GM21737 (cell line): ENCODE measurements at regions not wholly inside any gene's neighbourhood (a gene's known extent, or its start where the extent isn't known, plus 50 kb on each side); places are given as distances from the start of the nearest gene placed in this dataset.
"Not testable (repeated sequence)": the region's sequence is repeated elsewhere in the genome, so short reads cannot be mapped to it uniquely, and the experiment has no call there.

Source experiments
- ATAC-seq: cut with Tn5 transposase; IDR thresholded peaks from one replicate; pipeline ENCODE4 v1.9.1; 2021; ENCODE audit warnings: mild to moderate bottlenecking, moderate library complexity; ENCODE audit not compliant: unreplicated experiment

- no peak for ATAC-seq
Measured at GRCh38 chr15:26132811-26133210, 269.7 kb upstream of the ATP10A start.

GRCh38 chr15:26129852-26130251 lies 266.7 kb upstream of the ATP10A start:
- ATAC-seq, result no peak

GRCh38 chr15:26128611-26129140 lies 265.5 kb upstream of the ATP10A start:
- ATAC-seq, result no peak

GRCh38 chr15:26126819-26127387 lies 263.8 kb upstream of the ATP10A start:
- ATAC-seq, result no peak

DNA sequence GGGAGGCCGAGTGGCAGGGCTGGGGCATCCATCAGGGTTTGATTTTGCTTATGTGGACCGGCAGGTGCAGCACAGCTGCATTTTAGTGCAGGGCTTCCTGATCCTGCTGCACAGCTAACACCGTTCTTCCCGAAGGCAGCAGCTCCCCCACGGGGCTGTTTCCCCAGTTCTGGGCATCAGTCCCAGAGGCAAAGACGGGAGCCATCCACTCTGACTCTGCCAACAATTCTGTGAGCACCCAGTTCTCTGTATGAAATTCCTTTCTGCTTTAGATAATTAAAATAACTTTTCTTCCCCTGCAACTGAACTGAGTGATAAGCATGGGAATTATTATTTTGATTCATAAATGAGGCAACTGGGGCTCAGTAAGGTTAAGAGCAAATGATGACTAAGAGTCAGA lies 262.9 kb upstream of the ATP10A start:
- no peak for ATAC-seq

- no peak for ATAC-seq
Measured at GRCh38 chr15:26125664-26126063, 262.5 kb upstream of the ATP10A start.

DNA sequence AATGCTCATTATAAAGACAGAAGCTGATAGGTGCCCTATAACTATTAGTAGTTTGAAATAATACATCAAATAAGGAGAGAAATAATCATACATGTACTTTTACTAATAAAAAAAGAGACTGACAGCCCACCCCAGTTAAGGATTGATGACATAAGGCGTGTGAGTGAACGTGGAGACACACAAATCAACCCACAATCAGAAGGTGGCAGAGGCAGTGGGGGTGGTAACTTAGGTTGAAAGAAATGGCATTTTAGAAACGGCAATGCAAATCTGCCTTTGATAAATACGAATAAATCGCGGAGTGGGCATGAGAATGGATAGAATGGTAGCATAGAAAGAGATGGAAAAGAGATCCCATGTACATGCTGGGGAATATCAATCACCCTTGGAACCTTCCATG lies 256.2 kb upstream of the ATP10A start:
- ATAC-seq, result no peak

- no peak for ATAC-seq
Measured at GRCh38 chr15:26115229-26115943, 252.3 kb upstream of the ATP10A start.

DNA sequence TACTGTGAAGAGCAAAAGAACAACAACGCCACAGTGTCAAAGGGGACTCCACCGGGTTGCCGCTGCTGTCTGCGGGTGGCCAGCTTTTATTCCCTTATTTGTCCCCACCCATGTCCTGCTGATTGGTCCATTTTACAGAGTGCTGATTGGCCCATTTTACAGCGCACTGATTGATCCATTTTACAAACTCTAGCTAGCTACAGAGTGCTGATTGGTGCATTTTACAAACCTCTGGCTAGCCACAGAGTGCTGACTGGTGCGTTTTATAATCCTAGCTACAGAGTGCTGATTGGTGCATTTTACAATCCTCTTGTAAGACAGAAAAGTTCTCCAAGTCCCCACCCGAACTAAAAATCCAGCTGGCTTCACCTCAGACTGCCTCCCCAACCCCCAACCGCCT lies 251.0 kb upstream of the ATP10A start:
- ATAC-seq, result not testable (repeated sequence)

DNA sequence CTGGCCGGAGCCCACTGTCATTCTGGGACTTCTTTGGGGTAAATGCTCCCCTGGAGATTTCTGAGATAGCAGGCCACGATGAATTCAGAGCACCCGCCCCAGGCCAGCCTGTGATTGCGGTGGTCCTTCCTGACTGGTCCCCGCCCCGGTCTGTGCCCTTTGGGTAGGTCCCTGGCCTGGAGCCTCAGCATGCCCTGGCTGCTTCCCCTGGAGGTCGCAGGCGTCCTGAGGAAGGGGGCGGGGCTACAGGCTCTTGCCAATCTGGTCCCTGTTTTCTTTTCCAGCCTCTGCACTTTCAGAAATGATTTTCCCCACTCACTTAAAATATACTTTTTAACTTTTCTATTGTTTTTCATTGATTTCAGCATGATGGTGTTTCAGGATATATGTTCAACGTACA lies 250.2 kb upstream of the ATP10A start:
- no peak for ATAC-seq

- no peak for ATAC-seq
Measured at GRCh38 chr15:26109203-26109602, 246.1 kb upstream of the ATP10A start.

- no peak for ATAC-seq
Measured at GRCh38 chr15:26106556-26106955, 243.4 kb upstream of the ATP10A start.

DNA sequence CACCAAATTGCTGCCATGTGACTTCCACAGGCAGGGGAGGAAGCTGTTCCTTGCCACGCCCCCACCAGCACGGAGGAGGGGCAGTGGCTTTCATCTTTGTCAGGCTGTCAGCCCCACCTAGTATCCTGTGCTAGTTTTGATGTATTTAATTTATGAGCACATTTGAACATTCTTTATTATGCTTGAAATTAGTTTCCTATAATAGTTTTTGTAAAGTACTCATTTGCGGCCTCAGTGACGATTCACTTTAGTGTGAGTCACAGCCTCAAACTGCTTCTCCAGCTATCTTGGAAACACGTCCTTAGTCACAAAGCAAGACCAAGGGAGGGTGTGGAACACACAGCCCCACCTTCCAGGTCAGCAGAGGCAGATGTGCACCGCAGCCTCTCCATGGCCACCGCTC lies 239.9 kb upstream of the ATP10A start:
- no peak for ATAC-seq

GRCh38 chr15:26102365-26102764 lies 239.2 kb upstream of the ATP10A start:
- ATAC-seq, result no peak

- no peak for ATAC-seq
Measured at GRCh38 chr15:26101443-26101842, 238.3 kb upstream of the ATP10A start.

DNA sequence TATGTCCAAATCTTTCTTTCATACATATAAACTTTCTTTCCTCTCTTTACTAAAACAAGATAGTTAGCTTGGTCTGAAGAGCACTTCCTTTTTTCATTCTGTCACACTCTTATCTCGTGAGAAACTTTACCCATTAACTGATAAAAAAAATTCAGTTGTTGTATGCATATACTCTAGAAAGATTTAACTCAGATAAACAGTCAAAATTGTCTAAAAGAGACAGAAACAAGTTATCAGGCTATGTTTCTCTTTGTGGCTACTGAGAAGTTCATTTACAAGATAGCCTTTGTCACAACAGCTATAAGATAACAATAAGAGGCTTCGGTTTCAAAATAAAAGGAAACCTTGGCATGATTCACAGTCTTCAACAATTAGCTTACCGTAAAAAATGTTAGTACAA lies 235.7 kb upstream of the ATP10A start:
- ATAC-seq, result no peak

- no peak for ATAC-seq
Measured at GRCh38 chr15:26097216-26097615, 234.1 kb upstream of the ATP10A start.

DNA sequence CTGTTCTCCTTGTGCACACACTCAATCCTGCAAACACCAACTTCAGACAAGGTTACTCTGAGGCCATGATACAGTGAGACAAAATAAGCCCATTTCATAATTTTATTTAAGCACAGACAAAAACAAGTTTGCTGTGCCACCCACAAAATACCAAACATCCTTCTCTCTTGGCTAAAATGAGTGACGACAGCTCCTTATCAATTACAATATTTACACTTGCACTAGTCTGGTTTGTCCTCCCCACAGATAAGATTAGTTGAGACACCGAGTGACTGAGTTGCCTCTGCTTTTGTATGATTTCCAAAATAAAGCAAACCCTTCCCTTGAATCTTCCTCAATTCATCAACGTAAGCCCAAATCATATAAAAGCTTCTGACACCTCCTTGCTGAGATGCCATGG lies 233.5 kb upstream of the ATP10A start:
- no peak for ATAC-seq

GRCh38 chr15:26095710-26096330 lies 232.7 kb upstream of the ATP10A start:
- no peak for ATAC-seq

- ATAC-seq, result no peak
Measured at GRCh38 chr15:26091184-26091583, 228.1 kb upstream of the ATP10A start.

GRCh38 chr15:26087881-26088280 lies 224.8 kb upstream of the ATP10A start:
- no peak for ATAC-seq

DNA sequence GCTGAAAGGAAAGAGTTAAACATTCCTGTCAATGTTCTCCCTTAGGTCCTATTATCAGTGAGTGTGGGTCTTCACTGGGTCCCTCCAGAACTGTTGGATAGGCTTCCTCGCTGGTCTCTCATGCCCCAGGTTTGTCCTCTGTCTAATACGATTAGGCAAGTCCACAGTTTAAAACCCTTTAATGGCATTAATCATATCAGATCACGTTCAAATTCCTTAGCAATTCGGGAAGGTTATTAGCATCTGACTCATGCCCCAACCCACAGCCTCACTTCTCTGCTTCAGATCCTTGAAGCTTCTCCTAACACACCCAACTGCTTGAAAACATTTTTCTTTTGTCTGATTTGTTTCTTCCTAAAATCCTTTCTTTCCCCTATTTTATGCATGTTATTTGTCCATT lies 224.3 kb upstream of the ATP10A start:
- no peak for ATAC-seq
